ENCODE measurements at regions not wholly inside any gene's neighbourhood (a gene's known extent, or its start where the extent isn't known, plus 50 kb on each side); places are given as distances from the start of the nearest gene placed in this dataset.
"Not testable (repeated sequence)": the region's sequence is repeated elsewhere in the genome, so short reads cannot be mapped to it uniquely, and the experiment has no call there.

- intact Hi-C loops (cut with micrococcal nuclease): no loop called here
- DNase-seq (no peak), ATAC-seq (no peak)
Measured at GRCh38 chr1:238955934-238956333, 430.4 kb upstream of the CHRM3 start.

GRCh38 chr1:238954865-238955264 lies 431.5 kb upstream of the CHRM3 start:
- ATAC-seq (no peak), DNase-seq (no peak)
- intact Hi-C loops (cut with micrococcal nuclease): no loop called here

- DNase-seq: no peak
- no peak for ATAC-seq
- intact Hi-C loops (cut with micrococcal nuclease): no loop called here
Measured at GRCh38 chr1:238953448-238954010, 432.8 kb upstream of the CHRM3 start.

- intact Hi-C loops (cut with micrococcal nuclease): no loop called here
Measured at GRCh38 chr1:238951809-238952208, 434.6 kb upstream of the CHRM3 start.

GRCh38 chr1:238950784-238951183 lies 435.6 kb upstream of the CHRM3 start:
- no peak for ATAC-seq
- intact Hi-C loops (cut with micrococcal nuclease): no loop called here

More at GRCh38 chr1:238951809-238952208, 434.6 kb upstream of the CHRM3 start:
- no peak for DNase-seq
- ATAC-seq: no peak

GRCh38 chr1:238950017-238950416 lies 436.4 kb upstream of the CHRM3 start:
- intact Hi-C loops (cut with micrococcal nuclease): no loop called here
- DNase-seq (no peak), ATAC-seq (no peak)

More at GRCh38 chr1:238950784-238951183, 435.6 kb upstream of the CHRM3 start:
- DNase-seq: no peak

- ATAC-seq: no peak
- intact Hi-C loops (cut with micrococcal nuclease): no loop called here
- DNase-seq: no peak
Measured at GRCh38 chr1:238944028-238944427, 442.3 kb upstream of the CHRM3 start.

GRCh38 chr1:238927899-238928298 lies 458.5 kb upstream of the CHRM3 start:
- intact Hi-C loops (cut with micrococcal nuclease): no loop called here
- DNase-seq: no peak
- no peak for ATAC-seq

GRCh38 chr1:238916828-238917227 lies 469.5 kb upstream of the CHRM3 start:
- DNase-seq: no peak
- intact Hi-C loops (cut with micrococcal nuclease): no loop called here
- no peak for ATAC-seq

GRCh38 chr1:238914346-238914745 lies 472.0 kb upstream of the CHRM3 start:
- intact Hi-C loops (cut with micrococcal nuclease): no loop called here
- DNase-seq (no peak), ATAC-seq (no peak)

- ATAC-seq (no peak), DNase-seq (no peak)
- intact Hi-C loops (cut with micrococcal nuclease): no loop called here
Measured at GRCh38 chr1:238913210-238913609, 473.2 kb upstream of the CHRM3 start.

GRCh38 chr1:238912148-238912547 lies 474.2 kb upstream of the CHRM3 start:
- intact Hi-C loops (cut with micrococcal nuclease): no loop called here
- ATAC-seq: no peak
- no peak for DNase-seq

GRCh38 chr1:238902752-238903151 lies 483.6 kb upstream of the CHRM3 start:
- ATAC-seq; intact Hi-C loops (cut with micrococcal nuclease); DNase-seq: not testable (repeated sequence)

- intact Hi-C loops (cut with micrococcal nuclease): no loop called here
- no peak for ATAC-seq
- no peak for DNase-seq
Measured at GRCh38 chr1:238900334-238900865, 486.0 kb upstream of the CHRM3 start.

GRCh38 chr1:238898856-238899255 lies 487.5 kb upstream of the CHRM3 start:
- no peak for DNase-seq
- no peak for ATAC-seq
- intact Hi-C loops (cut with micrococcal nuclease): no loop called here

- intact Hi-C loops (cut with micrococcal nuclease): no loop called here
- DNase-seq (no peak), ATAC-seq (no peak)
Measured at GRCh38 chr1:238895911-238896310, 490.5 kb upstream of the CHRM3 start.

GRCh38 chr1:238892612-238893011 lies 493.8 kb upstream of the CHRM3 start:
- ATAC-seq (no peak), DNase-seq (no peak)
- intact Hi-C loops (cut with micrococcal nuclease): no loop called here

GRCh38 chr1:238861342-238862066 lies 524.9 kb upstream of the CHRM3 start:
- ATAC-seq (no peak), DNase-seq (no peak)
- intact Hi-C loops (cut with micrococcal nuclease): no loop called here

GRCh38 chr1:238833919-238834318 lies 552.4 kb upstream of the CHRM3 start:
- intact Hi-C loops (cut with micrococcal nuclease): no loop called here
- no peak for DNase-seq
- no peak for ATAC-seq

- ATAC-seq: no peak
- intact Hi-C loops (cut with micrococcal nuclease): no loop called here
Measured at GRCh38 chr1:238832106-238832505, 554.3 kb upstream of the CHRM3 start.

GRCh38 chr1:238830036-238830611 lies 556.2 kb upstream of the CHRM3 start:
- DNase-seq (no peak), ATAC-seq (no peak)
- intact Hi-C loops (cut with micrococcal nuclease): no loop called here

More at GRCh38 chr1:238832106-238832505, 554.3 kb upstream of the CHRM3 start:
- DNase-seq: no peak

Measured in left ventricle myocardium superior (tissue), 1 donor.